ENCODE measurements at regions not wholly inside any gene's neighbourhood (a gene's known extent, or its start where the extent isn't known, plus 50 kb on each side); places are given as distances from the start of the nearest gene placed in this dataset.

GRCh38 chrX:117511379-117511778, 605.2 kb downstream of the KLHL13 start:
- Histone ChIP-seq H3K27me3 (ENCODE audit: control insufficient read depth in 1 of 2, insufficient read depth in 2 of 2, low read length in 2 of 2) (no peaks in the 10 kb centered on the region), H3K9ac (ENCODE audit: low read depth in 1 of 2, low read length in 2 of 2) (no peak overlapping the region), H3K9me3 (ENCODE audit: control insufficient read depth in 1 of 2, low read length in 2 of 2) (no peaks in the 10 kb centered on the region)

GRCh38 chrX:117510453-117510852, 606.2 kb downstream of the KLHL13 start:
- Histone ChIP-seq H3K36me3 (ENCODE audit: control insufficient read depth in 1 of 2, insufficient read depth in 2 of 2, low read length in 2 of 2) (no peaks in the 10 kb centered on the region), H3K4me1 (ENCODE audit: control insufficient read depth in 1 of 2, insufficient read depth in 2 of 2, low read length in 2 of 2) (no peaks in the 10 kb centered on the region), H3K9ac (ENCODE audit: low read depth in 1 of 2, low read length in 2 of 2) (no peak overlapping the region), H3K27ac (ENCODE audit: low read depth, low read length) (no peak overlapping the region), H3K9me3 (ENCODE audit: control insufficient read depth in 1 of 2, low read length in 2 of 2) (no peaks in the 10 kb centered on the region), H3K4me3 (ENCODE audit: low read depth in 1 of 2, low read length in 2 of 2) (no peak overlapping the region), H3K27me3 (ENCODE audit: control insufficient read depth in 1 of 2, insufficient read depth in 2 of 2, low read length in 2 of 2) (no peaks in the 10 kb centered on the region)

More at GRCh38 chrX:117511379-117511778, 605.2 kb downstream of the KLHL13 start:
- H3K27ac ChIP-seq (ENCODE audit: low read depth, low read length) = no peak overlapping the region
- H3K36me3 ChIP-seq (ENCODE audit: control insufficient read depth in 1 of 2, insufficient read depth in 2 of 2, low read length in 2 of 2) = no peaks in the 10 kb centered on the region
- no peak overlapping the region for H3K4me3 ChIP-seq (ENCODE audit: low read depth in 1 of 2, low read length in 2 of 2)
- H3K4me1 ChIP-seq (ENCODE audit: control insufficient read depth in 1 of 2, insufficient read depth in 2 of 2, low read length in 2 of 2) = no peaks in the 10 kb centered on the region

- H3K4me3 ChIP-seq (ENCODE audit: low read depth in 1 of 2, low read length in 2 of 2) = no peak overlapping the region
- H3K9ac ChIP-seq (ENCODE audit: low read depth in 1 of 2, low read length in 2 of 2) = no peak overlapping the region
- no peaks in the 10 kb centered on the region for H3K9me3 ChIP-seq (ENCODE audit: control insufficient read depth in 1 of 2, low read length in 2 of 2)
- H3K27me3 ChIP-seq (ENCODE audit: control insufficient read depth in 1 of 2, insufficient read depth in 2 of 2, low read length in 2 of 2) = no peaks in the 10 kb centered on the region
- no peaks in the 10 kb centered on the region for H3K36me3 ChIP-seq (ENCODE audit: control insufficient read depth in 1 of 2, insufficient read depth in 2 of 2, low read length in 2 of 2)
- H3K27ac ChIP-seq (ENCODE audit: low read depth, low read length) = no peak overlapping the region
- no peaks in the 10 kb centered on the region for H3K4me1 ChIP-seq (ENCODE audit: control insufficient read depth in 1 of 2, insufficient read depth in 2 of 2, low read length in 2 of 2)
Measured at GRCh38 chrX:117508021-117508420, 608.6 kb downstream of the KLHL13 start.

- no peaks in the 10 kb centered on the region for H3K27me3 ChIP-seq (ENCODE audit: control insufficient read depth in 1 of 2, insufficient read depth in 2 of 2, low read length in 2 of 2)
- H3K9me3 ChIP-seq (ENCODE audit: control insufficient read depth in 1 of 2, low read length in 2 of 2) = no peaks in the 10 kb centered on the region
- H3K9ac ChIP-seq (ENCODE audit: low read depth in 1 of 2, low read length in 2 of 2) = no peak overlapping the region
- no peak overlapping the region for H3K27ac ChIP-seq (ENCODE audit: low read depth, low read length)
- H3K36me3 ChIP-seq (ENCODE audit: control insufficient read depth in 1 of 2, insufficient read depth in 2 of 2, low read length in 2 of 2) = no peaks in the 10 kb centered on the region
- no peaks in the 10 kb centered on the region for H3K4me1 ChIP-seq (ENCODE audit: control insufficient read depth in 1 of 2, insufficient read depth in 2 of 2, low read length in 2 of 2)
- H3K4me3 ChIP-seq (ENCODE audit: low read depth in 1 of 2, low read length in 2 of 2) = no peak overlapping the region
Measured at GRCh38 chrX:117487421-117487820, 629.2 kb downstream of the KLHL13 start.

- no peak overlapping the region for H3K27ac ChIP-seq (ENCODE audit: low read depth, low read length)
- H3K9ac ChIP-seq (ENCODE audit: low read depth in 1 of 2, low read length in 2 of 2) = no peak overlapping the region
- no peaks in the 10 kb centered on the region for H3K9me3 ChIP-seq (ENCODE audit: control insufficient read depth in 1 of 2, low read length in 2 of 2)
- H3K4me1 ChIP-seq (ENCODE audit: control insufficient read depth in 1 of 2, insufficient read depth in 2 of 2, low read length in 2 of 2) = no peaks in the 10 kb centered on the region
- no peaks in the 10 kb centered on the region for H3K27me3 ChIP-seq (ENCODE audit: control insufficient read depth in 1 of 2, insufficient read depth in 2 of 2, low read length in 2 of 2)
- no peak overlapping the region for H3K4me3 ChIP-seq (ENCODE audit: low read depth in 1 of 2, low read length in 2 of 2)
- no peaks in the 10 kb centered on the region for H3K36me3 ChIP-seq (ENCODE audit: control insufficient read depth in 1 of 2, insufficient read depth in 2 of 2, low read length in 2 of 2)
Measured at GRCh38 chrX:117483950-117484349, 632.7 kb downstream of the KLHL13 start.

- Histone ChIP-seq H3K9me3 (ENCODE audit: control insufficient read depth in 1 of 2, low read length in 2 of 2) (no peaks in the 10 kb centered on the region), H3K36me3 (ENCODE audit: control insufficient read depth in 1 of 2, insufficient read depth in 2 of 2, low read length in 2 of 2) (no peaks in the 10 kb centered on the region), H3K4me3 (ENCODE audit: low read depth in 1 of 2, low read length in 2 of 2) (no peak overlapping the region), H3K27me3 (ENCODE audit: control insufficient read depth in 1 of 2, insufficient read depth in 2 of 2, low read length in 2 of 2) (no peaks in the 10 kb centered on the region), H3K27ac (ENCODE audit: low read depth, low read length) (no peak overlapping the region), H3K9ac (ENCODE audit: low read depth in 1 of 2, low read length in 2 of 2) (no peak overlapping the region), H3K4me1 (ENCODE audit: control insufficient read depth in 1 of 2, insufficient read depth in 2 of 2, low read length in 2 of 2) (no peaks in the 10 kb centered on the region)
Measured at GRCh38 chrX:117458243-117458968, 658.2 kb downstream of the KLHL13 start.

- no peaks in the 10 kb centered on the region for H3K36me3 ChIP-seq (ENCODE audit: control insufficient read depth in 1 of 2, insufficient read depth in 2 of 2, low read length in 2 of 2)
- no peaks in the 10 kb centered on the region for H3K4me1 ChIP-seq (ENCODE audit: control insufficient read depth in 1 of 2, insufficient read depth in 2 of 2, low read length in 2 of 2)
- H3K9me3 ChIP-seq (ENCODE audit: control insufficient read depth in 1 of 2, low read length in 2 of 2) = no peaks in the 10 kb centered on the region
- no peaks in the 10 kb centered on the region for H3K27me3 ChIP-seq (ENCODE audit: control insufficient read depth in 1 of 2, insufficient read depth in 2 of 2, low read length in 2 of 2)
- H3K4me3 ChIP-seq (ENCODE audit: low read depth in 1 of 2, low read length in 2 of 2) = no peak overlapping the region
- no peak overlapping the region for H3K9ac ChIP-seq (ENCODE audit: low read depth in 1 of 2, low read length in 2 of 2)
- no peak overlapping the region for H3K27ac ChIP-seq (ENCODE audit: low read depth, low read length)
Measured at GRCh38 chrX:117455787-117456186, 660.8 kb downstream of the KLHL13 start.

GRCh38 chrX:117429501-117429900, 687.1 kb downstream of the KLHL13 start:
- H3K4me3 ChIP-seq (ENCODE audit: low read depth in 1 of 2, low read length in 2 of 2) = no peak overlapping the region
- no peaks in the 10 kb centered on the region for H3K4me1 ChIP-seq (ENCODE audit: control insufficient read depth in 1 of 2, insufficient read depth in 2 of 2, low read length in 2 of 2)
- no peaks in the 10 kb centered on the region for H3K27me3 ChIP-seq (ENCODE audit: control insufficient read depth in 1 of 2, insufficient read depth in 2 of 2, low read length in 2 of 2)
- no peaks in the 10 kb centered on the region for H3K36me3 ChIP-seq (ENCODE audit: control insufficient read depth in 1 of 2, insufficient read depth in 2 of 2, low read length in 2 of 2)
- no peak overlapping the region for H3K9ac ChIP-seq (ENCODE audit: low read depth in 1 of 2, low read length in 2 of 2)
- no peak overlapping the region for H3K27ac ChIP-seq (ENCODE audit: low read depth, low read length)
- no peaks in the 10 kb centered on the region for H3K9me3 ChIP-seq (ENCODE audit: control insufficient read depth in 1 of 2, low read length in 2 of 2)

- Histone ChIP-seq H3K4me1 (ENCODE audit: control insufficient read depth in 1 of 2, insufficient read depth in 2 of 2, low read length in 2 of 2) (no peaks in the 10 kb centered on the region), H3K9ac (ENCODE audit: low read depth in 1 of 2, low read length in 2 of 2) (no peak overlapping the region), H3K4me3 (ENCODE audit: low read depth in 1 of 2, low read length in 2 of 2) (no peak overlapping the region), H3K27me3 (ENCODE audit: control insufficient read depth in 1 of 2, insufficient read depth in 2 of 2, low read length in 2 of 2) (no peaks in the 10 kb centered on the region), H3K9me3 (ENCODE audit: control insufficient read depth in 1 of 2, low read length in 2 of 2) (no peaks in the 10 kb centered on the region), H3K36me3 (ENCODE audit: control insufficient read depth in 1 of 2, insufficient read depth in 2 of 2, low read length in 2 of 2) (no peaks in the 10 kb centered on the region), H3K27ac (ENCODE audit: low read depth, low read length) (no peak overlapping the region)
Measured at GRCh38 chrX:117407449-117408150, 709.0 kb downstream of the KLHL13 start.

- H3K9ac ChIP-seq (ENCODE audit: low read depth in 1 of 2, low read length in 2 of 2) = no peak overlapping the region
- no peaks in the 10 kb centered on the region for H3K4me1 ChIP-seq (ENCODE audit: control insufficient read depth in 1 of 2, insufficient read depth in 2 of 2, low read length in 2 of 2)
- H3K4me3 ChIP-seq (ENCODE audit: low read depth in 1 of 2, low read length in 2 of 2) = no peak overlapping the region
- H3K27ac ChIP-seq (ENCODE audit: low read depth, low read length) = no peak overlapping the region
- no peaks in the 10 kb centered on the region for H3K36me3 ChIP-seq (ENCODE audit: control insufficient read depth in 1 of 2, insufficient read depth in 2 of 2, low read length in 2 of 2)
- H3K27me3 ChIP-seq (ENCODE audit: control insufficient read depth in 1 of 2, insufficient read depth in 2 of 2, low read length in 2 of 2) = no peaks in the 10 kb centered on the region
- H3K9me3 ChIP-seq (ENCODE audit: control insufficient read depth in 1 of 2, low read length in 2 of 2) = no peaks in the 10 kb centered on the region
Measured at GRCh38 chrX:117400839-117401238, 715.8 kb downstream of the KLHL13 start.

Data from duodenal mucosa (tissue), 2 donors.